GM10266 (cell line): ENCODE measurements at regions not wholly inside any gene's neighbourhood (a gene's known extent, or its start where the extent isn't known, plus 50 kb on each side); places are given as distances from the start of the nearest gene placed in this dataset.
"Not testable (repeated sequence)": the region's sequence is repeated elsewhere in the genome, so short reads cannot be mapped to it uniquely, and the experiment has no call there.

Source experiments
- DNase-seq: peaks from one replicate; pipeline ENCODE4 v3.0.0; 2012; ENCODE audit errors: extremely low spot score
- TF ChIP-seq, protein P1 (sequence below): IDR thresholded peaks from 2 replicates; pipeline ENCODE4 v1.5.1; 2012; ENCODE audit warnings: mild to moderate bottlenecking, low read depth; ENCODE audit not compliant: control insufficient read depth, insufficient read depth; ENCODE audit errors: missing control alignments

DNA sequence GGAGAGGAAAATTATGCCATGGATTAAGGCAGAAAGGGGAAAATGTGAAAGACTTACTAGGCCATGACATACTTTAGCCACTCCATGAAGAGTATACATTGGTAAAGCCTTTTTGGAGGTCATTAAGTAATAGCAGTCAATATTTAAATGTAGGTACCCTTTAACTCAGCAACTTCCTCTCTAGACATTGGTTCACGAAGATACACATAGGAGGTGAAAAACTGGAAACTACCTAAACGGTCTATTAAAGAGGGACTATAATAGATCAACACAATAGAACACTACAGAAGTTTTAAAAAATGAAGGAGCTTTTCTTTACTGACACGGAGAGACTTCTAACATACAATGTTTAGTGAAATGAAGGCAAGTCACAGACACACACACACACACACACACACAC is 68.2 kb upstream of the BMAL1 start:
- DNase-seq = no peak
- TF ChIP-seq, protein P1, sequence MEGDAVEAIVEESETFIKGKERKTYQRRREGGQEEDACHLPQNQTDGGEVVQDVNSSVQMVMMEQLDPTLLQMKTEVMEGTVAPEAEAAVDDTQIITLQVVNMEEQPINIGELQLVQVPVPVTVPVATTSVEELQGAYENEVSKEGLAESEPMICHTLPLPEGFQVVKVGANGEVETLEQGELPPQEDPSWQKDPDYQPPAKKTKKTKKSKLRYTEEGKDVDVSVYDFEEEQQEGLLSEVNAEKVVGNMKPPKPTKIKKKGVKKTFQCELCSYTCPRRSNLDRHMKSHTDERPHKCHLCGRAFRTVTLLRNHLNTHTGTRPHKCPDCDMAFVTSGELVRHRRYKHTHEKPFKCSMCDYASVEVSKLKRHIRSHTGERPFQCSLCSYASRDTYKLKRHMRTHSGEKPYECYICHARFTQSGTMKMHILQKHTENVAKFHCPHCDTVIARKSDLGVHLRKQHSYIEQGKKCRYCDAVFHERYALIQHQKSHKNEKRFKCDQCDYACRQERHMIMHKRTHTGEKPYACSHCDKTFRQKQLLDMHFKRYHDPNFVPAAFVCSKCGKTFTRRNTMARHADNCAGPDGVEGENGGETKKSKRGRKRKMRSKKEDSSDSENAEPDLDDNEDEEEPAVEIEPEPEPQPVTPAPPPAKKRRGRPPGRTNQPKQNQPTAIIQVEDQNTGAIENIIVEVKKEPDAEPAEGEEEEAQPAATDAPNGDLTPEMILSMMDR = no peak

GRCh38 chr11:13210424-13210823 is 67.2 kb upstream of the BMAL1 start:
- TF ChIP-seq, protein P1 = peak; percentile 51
- DNase-seq = no peak

- no peak for DNase-seq
Measured at GRCh38 chr11:13214276-13214675, 63.3 kb upstream of the BMAL1 start.

GRCh38 chr11:13215149-13215548 is 62.4 kb upstream of the BMAL1 start:
- TF ChIP-seq, protein P1 = no peak
- DNase-seq = no peak

More at GRCh38 chr11:13214276-13214675, 63.3 kb upstream of the BMAL1 start:
- TF ChIP-seq, protein P1 = no peak

- DNase-seq = no peak
- TF ChIP-seq, protein P1 = no peak
Measured at GRCh38 chr11:13216019-13216710, 61.4 kb upstream of the BMAL1 start.

DNA sequence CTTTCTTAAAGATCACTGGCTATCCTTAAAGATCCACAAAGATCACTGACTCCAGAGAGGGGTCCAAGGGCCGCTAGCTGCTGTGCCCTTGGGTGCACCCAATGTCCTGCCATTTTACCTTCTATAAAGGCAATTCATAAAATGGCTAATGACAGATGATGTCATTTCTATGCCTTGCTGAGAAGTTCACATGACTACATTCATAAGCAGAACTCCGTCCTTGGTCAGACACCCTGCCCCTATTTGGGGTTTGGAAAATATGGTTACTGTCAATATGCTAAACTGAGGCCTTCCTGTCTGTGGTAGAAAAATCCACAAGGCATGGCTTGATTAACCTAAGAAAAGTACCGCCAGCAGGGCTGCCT is 60.9 kb upstream of the BMAL1 start:
- TF ChIP-seq, protein P1 = no peak
- no peak for DNase-seq

DNA sequence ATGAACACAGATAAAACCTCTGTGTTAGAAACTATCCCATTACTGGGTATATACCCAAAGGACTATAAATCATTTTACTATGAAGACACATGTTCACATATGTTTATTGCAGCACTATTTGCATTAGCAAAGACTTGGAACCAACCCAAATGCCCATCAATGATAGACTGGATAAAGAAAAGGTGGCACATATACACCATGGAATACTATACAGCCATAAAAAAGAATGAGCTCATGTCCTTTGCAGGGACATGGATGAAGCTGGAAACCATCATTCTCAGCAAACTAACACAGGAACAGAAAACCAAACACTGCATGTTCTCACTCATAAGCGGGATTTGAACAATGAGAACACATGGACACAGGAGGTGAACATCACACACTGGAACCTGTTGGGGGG is 58.9 kb upstream of the BMAL1 start:
- not testable (repeated sequence) for DNase-seq

DNA sequence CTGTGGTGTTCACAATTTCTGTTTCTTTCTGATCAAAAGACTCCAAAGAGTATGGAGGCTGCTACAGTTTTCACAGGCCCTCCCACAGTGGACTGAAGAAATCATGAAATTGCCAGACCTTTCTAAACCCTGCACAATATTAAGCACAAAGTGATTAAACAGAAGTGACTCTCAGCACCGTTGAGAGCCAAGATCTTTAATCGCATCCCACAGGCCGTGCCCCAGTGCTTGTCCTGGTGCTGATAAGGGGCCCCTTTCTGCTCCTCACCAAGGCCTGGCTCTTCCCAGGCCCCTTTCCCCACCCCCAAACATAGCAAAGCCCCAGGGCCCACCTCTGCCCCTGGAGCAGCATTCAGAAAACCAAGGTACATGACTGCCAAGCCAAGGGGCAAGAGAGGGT is 57.4 kb upstream of the BMAL1 start:
- no peak for DNase-seq
- TF ChIP-seq, protein P1 = no peak
